HEK293 (cell line): ENCODE measurements at regions not wholly inside any gene's neighbourhood (a gene's known extent, or its start where the extent isn't known, plus 50 kb on each side); places are given as distances from the start of the nearest gene placed in this dataset.
A peak's percentile ranks its signal among the peaks of the same experiment; 100 is the strongest.

Experiments
- CTCF ChIA-PET: fragments of 350-600 bp; formaldehyde crosslinking; extraction: SDS; loops from one replicate; lab custom pipeline; 2021; ENCODE audit warnings: antibody characterized with exemption; lab: Yijun Ruan, JAX
- POLR2A ChIA-PET: fragments of 300-600 bp; formaldehyde crosslinking; extraction: SDS; loops from one replicate; lab custom pipeline; 2020; ENCODE audit warnings: antibody characterized with exemption, inconsistent platforms; lab: Yijun Ruan, JAX
- H3K27ac ChIP-seq: fragments of 200-500 bp; sonication (Bioruptor generic); 2 replicates; pipeline ENCODE4 v1.5.1; 2014; ENCODE audit warnings: low read depth, low read length, control low read depth, inconsistent platforms; ENCODE audit errors: extremely low read depth
- H3K36me3 ChIP-seq, 2 experiments: fragments of 200-500 bp in 1 of 2; sonication (Bioruptor generic) in 1 of 2; 1 replicate in 1 of 2; 2 replicates in 1 of 2; pipeline ENCODE4 v1.5.1; 2014 to 2017; ENCODE audit warnings: inconsistent platforms in 2 of 2, low read length in 2 of 2; ENCODE audit not compliant: control insufficient read depth in 2 of 2, insufficient read depth in 1 of 2
- H3K4me1 ChIP-seq: fragments of 200-500 bp; sonication (Bioruptor generic); 2 replicates; pipeline ENCODE4 v1.5.1; 2014; ENCODE audit warnings: mild to moderate bottlenecking, low read length, inconsistent platforms; ENCODE audit not compliant: control insufficient read depth, insufficient read depth
- H3K4me3 ChIP-seq: 2 replicates; pipeline ENCODE4 v1.5.1; 2011; ENCODE audit warnings: low read depth, mild to moderate bottlenecking, control low read depth, low read length, moderate library complexity
- H3K9me3 ChIP-seq: fragments of 200-500 bp; sonication (Bioruptor generic); 2 replicates; pipeline ENCODE4 v1.5.1; 2014; ENCODE audit warnings: low read depth, low read length, inconsistent platforms; ENCODE audit not compliant: control insufficient read depth, insufficient read depth
- EGR2 ChIP-seq: fragments of 450-650 bp; formaldehyde crosslinking; IDR thresholded peaks from 2 replicates; pipeline ENCODE4 v1.5.1; 2016; ENCODE audit warnings: low read depth, missing biosample characterization, missing genetic modification characterization
- KLF9 ChIP-seq: fragments of 450-650 bp; formaldehyde crosslinking; IDR thresholded peaks from 2 replicates; pipeline ENCODE4 v1.5.1; 2016; ENCODE audit warnings: missing biosample characterization, missing genetic modification characterization, low read depth
- OSR2 ChIP-seq: fragments of 450-650 bp; formaldehyde crosslinking; IDR thresholded peaks from 2 replicates; pipeline ENCODE4 v1.5.1; 2016; ENCODE audit warnings: missing biosample characterization, missing genetic modification characterization
- REST ChIP-seq: fragments of 450-650 bp; formaldehyde crosslinking; IDR thresholded peaks from 2 replicates; pipeline ENCODE4 v1.5.1; 2016; ENCODE audit warnings: missing biosample characterization, missing genetic modification characterization
- SP3 ChIP-seq: fragments of 450-650 bp; formaldehyde crosslinking; IDR thresholded peaks from 2 replicates; pipeline ENCODE4 v1.5.1; 2016; ENCODE audit warnings: missing biosample characterization, missing genetic modification characterization
- ZFP37 ChIP-seq: fragments of 450-650 bp; formaldehyde crosslinking; IDR thresholded peaks from 2 replicates; pipeline ENCODE4 v1.5.1; 2016; ENCODE audit warnings: missing biosample characterization, missing genetic modification characterization
- ZNF174 ChIP-seq: fragments of 450-650 bp; formaldehyde crosslinking; IDR thresholded peaks from 2 replicates; pipeline ENCODE4 v1.5.0; 2017; ENCODE audit warnings: missing biosample characterization, mild to moderate bottlenecking, missing genetic modification characterization
- ZNF18 ChIP-seq: fragments of 450-650 bp; formaldehyde crosslinking; IDR thresholded peaks from 2 replicates; pipeline ENCODE4 v1.5.1; 2016; ENCODE audit warnings: missing biosample characterization, missing genetic modification characterization
- ZNF341 ChIP-seq: fragments of 450-650 bp; formaldehyde crosslinking; IDR thresholded peaks from 2 replicates; pipeline ENCODE4; 2016; ENCODE audit warnings: low read depth, missing biosample characterization, missing genetic modification characterization
- ZNF350 ChIP-seq: fragments of 450-650 bp; formaldehyde crosslinking; IDR thresholded peaks from 2 replicates; pipeline ENCODE4 v1.5.0; 2017; ENCODE audit warnings: missing biosample characterization, mild to moderate bottlenecking, missing genetic modification characterization
- ZNF366 ChIP-seq: fragments of 450-650 bp; formaldehyde crosslinking; conservative IDR thresholded peaks from 2 replicates; pipeline ENCODE4 v1.5.1; 2016; ENCODE audit warnings: missing biosample characterization, missing genetic modification characterization
- ZNF398 ChIP-seq: fragments of 450-650 bp; formaldehyde crosslinking; IDR thresholded peaks from 2 replicates; pipeline ENCODE4 v1.5.1; 2017; ENCODE audit warnings: missing biosample characterization, missing genetic modification characterization
- ZNF404 ChIP-seq: fragments of 450-650 bp; formaldehyde crosslinking; IDR thresholded peaks from 2 replicates; pipeline ENCODE4 v1.5.1; 2017; ENCODE audit warnings: missing biosample characterization, missing genetic modification characterization
- TF ChIP-seq, protein P1 (sequence below): fragments of 450-650 bp; formaldehyde crosslinking; IDR thresholded peaks from 2 replicates; pipeline ENCODE4 v1.5.1; 2017; ENCODE audit warnings: missing biosample characterization, missing genetic modification characterization
- TF ChIP-seq, protein P2 (sequence below): fragments of 450-650 bp; formaldehyde crosslinking; IDR thresholded peaks from 2 replicates; pipeline ENCODE4 v1.5.1; 2016; ENCODE audit warnings: missing biosample characterization, missing genetic modification characterization, borderline replicate concordance
- TF ChIP-seq, protein P3 (sequence below): fragments of 450-650 bp; IDR thresholded peaks from 2 replicates; pipeline ENCODE4 v1.5.1; 2018; ENCODE audit warnings: missing biosample characterization, mild to moderate bottlenecking, missing genetic modification characterization

DNA sequence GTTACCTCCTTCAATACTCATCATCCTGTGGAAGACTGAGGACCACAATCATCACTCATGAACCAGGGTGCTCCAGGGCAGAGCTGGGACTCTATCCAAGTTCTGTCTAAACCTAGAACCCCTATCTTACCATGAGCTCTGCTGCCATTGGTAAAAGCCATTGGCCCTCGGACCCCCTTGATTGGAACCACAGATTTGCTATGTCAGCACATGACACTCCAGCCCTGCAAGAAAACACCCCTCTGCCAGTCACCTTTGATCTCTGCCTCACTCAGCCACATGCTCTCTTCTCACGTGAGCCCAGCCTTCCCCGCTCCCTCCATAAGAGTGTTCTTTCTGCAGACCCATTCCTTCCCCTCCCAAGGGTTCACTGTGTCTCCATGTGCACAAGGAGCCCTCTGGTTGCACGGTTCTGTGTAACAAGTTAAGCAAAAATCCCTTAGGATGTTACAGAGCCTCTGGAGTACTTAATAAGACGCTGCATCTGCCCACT lies 468.8 kb upstream of the DYNLRB2 start:
- no peaks in the 10 kb centered on the region for H3K36me3 ChIP-seq
- CTCF ChIA-PET: no interaction called here
- no peak overlapping the region for H3K4me3 ChIP-seq
- POLR2A ChIA-PET: no interaction called here
- no peaks in the 10 kb centered on the region for H3K9me3 ChIP-seq
- H3K4me1 ChIP-seq: no peaks in the 10 kb centered on the region
- TF ChIP-seq SP3 (no peak), ZNF174 (tag by site-specific recombination) (no peak), ZNF398 (tag by site-specific recombination) (no peak), ZNF341 (tag by site-specific recombination) (no peak), ZFP37 (tag by site-specific recombination) (no peak), ZNF366 (tag by site-specific recombination) (no peak), KLF9 (tag by site-specific recombination) (no peak)
- TF ChIP-seq, protein P1, sequence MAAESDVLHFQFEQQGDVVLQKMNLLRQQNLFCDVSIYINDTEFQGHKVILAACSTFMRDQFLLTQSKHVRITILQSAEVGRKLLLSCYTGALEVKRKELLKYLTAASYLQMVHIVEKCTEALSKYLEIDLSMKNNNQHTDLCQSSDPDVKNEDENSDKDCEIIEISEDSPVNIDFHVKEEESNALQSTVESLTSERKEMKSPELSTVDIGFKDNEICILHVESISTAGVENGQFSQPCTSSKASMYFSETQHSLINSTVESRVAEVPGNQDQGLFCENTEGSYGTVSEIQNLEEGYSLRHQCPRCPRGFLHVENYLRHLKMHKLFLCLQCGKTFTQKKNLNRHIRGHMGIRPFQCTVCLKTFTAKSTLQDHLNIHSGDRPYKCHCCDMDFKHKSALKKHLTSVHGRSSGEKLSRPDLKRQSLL (tag by site-specific recombination): no peak
- TF ChIP-seq, protein P2, sequence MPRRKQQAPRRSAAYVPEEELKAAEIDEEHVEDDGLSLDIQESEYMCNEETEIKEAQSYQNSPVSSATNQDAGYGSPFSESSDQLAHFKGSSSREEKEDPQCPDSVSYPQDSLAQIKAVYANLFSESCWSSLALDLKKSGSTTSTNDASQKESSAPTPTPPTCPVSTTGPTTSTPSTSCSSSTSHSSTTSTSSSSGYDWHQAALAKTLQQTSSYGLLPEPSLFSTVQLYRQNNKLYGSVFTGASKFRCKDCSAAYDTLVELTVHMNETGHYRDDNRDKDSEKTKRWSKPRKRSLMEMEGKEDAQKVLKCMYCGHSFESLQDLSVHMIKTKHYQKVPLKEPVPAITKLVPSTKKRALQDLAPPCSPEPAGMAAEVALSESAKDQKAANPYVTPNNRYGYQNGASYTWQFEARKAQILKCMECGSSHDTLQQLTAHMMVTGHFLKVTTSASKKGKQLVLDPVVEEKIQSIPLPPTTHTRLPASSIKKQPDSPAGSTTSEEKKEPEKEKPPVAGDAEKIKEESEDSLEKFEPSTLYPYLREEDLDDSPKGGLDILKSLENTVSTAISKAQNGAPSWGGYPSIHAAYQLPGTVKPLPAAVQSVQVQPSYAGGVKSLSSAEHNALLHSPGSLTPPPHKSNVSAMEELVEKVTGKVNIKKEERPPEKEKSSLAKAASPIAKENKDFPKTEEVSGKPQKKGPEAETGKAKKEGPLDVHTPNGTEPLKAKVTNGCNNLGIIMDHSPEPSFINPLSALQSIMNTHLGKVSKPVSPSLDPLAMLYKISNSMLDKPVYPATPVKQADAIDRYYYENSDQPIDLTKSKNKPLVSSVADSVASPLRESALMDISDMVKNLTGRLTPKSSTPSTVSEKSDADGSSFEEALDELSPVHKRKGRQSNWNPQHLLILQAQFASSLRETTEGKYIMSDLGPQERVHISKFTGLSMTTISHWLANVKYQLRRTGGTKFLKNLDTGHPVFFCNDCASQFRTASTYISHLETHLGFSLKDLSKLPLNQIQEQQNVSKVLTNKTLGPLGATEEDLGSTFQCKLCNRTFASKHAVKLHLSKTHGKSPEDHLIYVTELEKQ (tag by site-specific recombination): no peak
- no peak overlapping the region for H3K27ac ChIP-seq

DNA sequence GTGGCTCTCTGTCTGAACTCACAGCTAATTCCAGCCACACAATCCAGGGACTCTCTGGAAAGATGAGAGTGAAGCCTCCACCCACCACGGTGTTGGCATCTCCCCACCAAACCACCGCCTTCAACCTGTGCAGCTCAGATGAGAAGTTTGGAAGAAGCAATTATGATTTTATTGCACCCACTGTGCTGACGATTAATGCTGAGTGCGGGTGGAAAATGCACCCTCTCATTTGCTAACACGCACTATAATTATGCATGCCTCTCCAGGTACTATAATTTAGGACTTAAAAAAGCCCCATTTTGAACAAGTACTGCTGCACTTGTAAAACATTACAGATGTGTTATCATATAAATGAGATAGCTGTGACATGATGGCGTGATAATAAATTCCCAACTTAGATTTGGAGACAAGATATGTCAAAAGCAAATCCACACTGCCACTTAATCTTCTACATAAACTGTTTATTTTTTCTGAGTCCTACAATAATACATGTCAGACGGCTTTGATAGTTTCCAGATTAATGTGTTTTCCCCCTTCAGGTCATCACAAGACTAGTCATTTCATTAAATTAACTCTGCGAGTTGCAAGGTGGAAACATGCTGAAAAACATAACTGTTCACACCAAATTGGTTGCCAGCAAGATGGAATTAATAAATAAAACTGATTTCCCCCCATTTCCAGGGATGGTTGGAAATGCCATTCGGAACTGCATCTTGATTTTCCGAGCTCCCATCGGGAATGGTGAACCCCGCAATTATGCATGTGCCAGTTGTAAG lies 466.5 kb upstream of the MAF start:
- H3K27ac ChIP-seq: no peak overlapping the region
- no peaks in the 10 kb centered on the region for H3K36me3 ChIP-seq
- CTCF ChIA-PET: interaction anchor here (0.6 kb wide), 1 partner anchor 12 kb away, joined by 6 read pairs; no protein-coding TSS in a partner anchor
- H3K4me3 ChIP-seq: no peak overlapping the region
- H3K4me1 ChIP-seq: no peaks in the 10 kb centered on the region
- H3K9me3 ChIP-seq: no peaks in the 10 kb centered on the region
- POLR2A ChIA-PET: no interaction called here
- TF ChIP-seq ZNF350 (tag by site-specific recombination) (peak; percentile 57; the same call in 1 of the 2 replicates), REST (no peak), ZNF398 (tag by site-specific recombination) (0 out of 2 replicates have a peak, but pooled peaks have one; percentile 27), EGR2 (tag by site-specific recombination) (no peak), ZNF404 (no peak), ZNF18 (tag by site-specific recombination) (peak; percentile 79), OSR2 (peak; percentile 61; the same call in 1 of the 2 replicates)
- TF ChIP-seq, protein P3, sequence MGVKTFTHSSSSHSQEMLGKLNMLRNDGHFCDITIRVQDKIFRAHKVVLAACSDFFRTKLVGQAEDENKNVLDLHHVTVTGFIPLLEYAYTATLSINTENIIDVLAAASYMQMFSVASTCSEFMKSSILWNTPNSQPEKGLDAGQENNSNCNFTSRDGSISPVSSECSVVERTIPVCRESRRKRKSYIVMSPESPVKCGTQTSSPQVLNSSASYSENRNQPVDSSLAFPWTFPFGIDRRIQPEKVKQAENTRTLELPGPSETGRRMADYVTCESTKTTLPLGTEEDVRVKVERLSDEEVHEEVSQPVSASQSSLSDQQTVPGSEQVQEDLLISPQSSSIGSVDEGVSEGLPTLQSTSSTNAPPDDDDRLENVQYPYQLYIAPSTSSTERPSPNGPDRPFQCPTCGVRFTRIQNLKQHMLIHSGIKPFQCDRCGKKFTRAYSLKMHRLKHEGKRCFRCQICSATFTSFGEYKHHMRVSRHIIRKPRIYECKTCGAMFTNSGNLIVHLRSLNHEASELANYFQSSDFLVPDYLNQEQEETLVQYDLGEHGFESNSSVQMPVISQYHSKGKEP (tag by site-specific recombination): peak; percentile 82
